ENCODE measurements at regions not wholly inside any gene's neighbourhood (a gene's known extent, or its start where the extent isn't known, plus 50 kb on each side); places are given as distances from the start of the nearest gene placed in this dataset.

DNA sequence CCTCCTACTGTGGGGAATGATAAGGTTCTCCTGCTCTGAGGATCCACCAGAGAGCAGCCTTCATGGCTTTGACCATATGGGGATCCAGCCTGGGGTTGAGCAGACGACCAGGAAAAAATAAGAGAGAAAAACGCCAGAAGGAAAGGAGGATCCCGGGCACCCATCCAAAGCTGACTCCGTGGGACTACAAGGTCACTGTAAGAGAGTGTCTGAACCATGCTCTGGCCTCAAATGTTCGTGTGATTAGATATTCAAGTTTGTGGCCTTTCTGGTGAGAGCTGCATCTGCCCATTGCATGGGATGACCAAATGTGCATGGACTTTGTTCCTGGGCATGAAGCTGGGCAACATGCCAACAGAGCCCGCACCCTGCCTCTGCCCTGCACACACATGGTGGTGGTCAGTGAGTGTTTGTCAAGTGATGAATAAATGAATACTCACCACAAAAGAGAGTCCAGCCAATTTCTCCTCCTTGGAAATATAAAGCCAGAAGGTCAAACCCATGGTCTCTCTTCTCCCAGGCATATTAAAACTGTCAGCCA is 346.0 kb upstream of the GATB start:
- no peak for DNase-seq
- Mint-ChIP-seq H3K27me3 (ENCODE audit: low read depth in 3 of 3) (peaks cover 0 to 2% (median 0%) of the 10 kb centered on the region in 3 donors), H3K27ac (peak overlapping the region in 2 of 6 donors; percentile 2 to 53), H3K4me1 (peaks cover 55 to 70% of the 10 kb centered on the region in 2 donors), H3K36me3 (no peaks in the 10 kb centered on the region), H3K4me3 (peak overlapping the region in 2 of 5 donors; percentile 18 to 27), H3K9me3 (no peaks in the 10 kb centered on the region)

GRCh38 chr4:152106113-152106763 is 345.4 kb upstream of the GATB start:
- Mint-ChIP-seq H3K4me3 (peak overlapping the region; percentile 19 to 70 (median 36)), H3K27ac (peak overlapping the region in 5 of 6 donors; percentile 8 to 87 (median 53)), H3K9me3 (no peaks in the 10 kb centered on the region), H3K27me3 (ENCODE audit: low read depth in 3 of 3) (peaks cover 0 to 2% (median 0%) of the 10 kb centered on the region in 3 donors), H3K36me3 (no peaks in the 10 kb centered on the region), H3K4me1 (peaks cover 60 to 73% of the 10 kb centered on the region in 2 donors)
- no peak for DNase-seq

- DNase-seq, result no peak
- Mint-ChIP-seq H3K27me3 (ENCODE audit: low read depth in 3 of 3) (peaks cover 3 to 8% (median 6%) of the 10 kb centered on the region in 3 donors), H3K4me1 (peaks cover 73 to 86% of the 10 kb centered on the region in 2 donors), H3K4me3 (peak overlapping the region in 2 of 5 donors; percentile 11 to 12), H3K9me3 (no peaks in the 10 kb centered on the region), H3K36me3 (peaks cover 0 to 4% (median 0%) of the 10 kb centered on the region in 3 donors), H3K27ac (peak overlapping the region in 5 of 6 donors; percentile 36 to 94 (median 77))
These were observed 344.1 kb upstream of the GATB start for GRCh38 chr4:152104901-152105357.

GRCh38 chr4:152104356-152104755 is 343.5 kb upstream of the GATB start:
- H3K27ac Mint-ChIP-seq, result peak overlapping the region in 4 of 6 donors; percentile 51 to 94 (median 76)
- H3K4me1 Mint-ChIP-seq, result peaks cover 79 to 88% of the 10 kb centered on the region in 2 donors
- H3K27me3 Mint-ChIP-seq (ENCODE audit: low read depth in 3 of 3), result peaks cover 3 to 8% (median 6%) of the 10 kb centered on the region in 3 donors
- no peak for DNase-seq
- no peaks in the 10 kb centered on the region for H3K9me3 Mint-ChIP-seq
- H3K4me3 Mint-ChIP-seq, result peak overlapping the region in 1 of 5 donors; percentile 40
- H3K36me3 Mint-ChIP-seq, result peaks cover 0 to 4% (median 0%) of the 10 kb centered on the region in 3 donors

DNA sequence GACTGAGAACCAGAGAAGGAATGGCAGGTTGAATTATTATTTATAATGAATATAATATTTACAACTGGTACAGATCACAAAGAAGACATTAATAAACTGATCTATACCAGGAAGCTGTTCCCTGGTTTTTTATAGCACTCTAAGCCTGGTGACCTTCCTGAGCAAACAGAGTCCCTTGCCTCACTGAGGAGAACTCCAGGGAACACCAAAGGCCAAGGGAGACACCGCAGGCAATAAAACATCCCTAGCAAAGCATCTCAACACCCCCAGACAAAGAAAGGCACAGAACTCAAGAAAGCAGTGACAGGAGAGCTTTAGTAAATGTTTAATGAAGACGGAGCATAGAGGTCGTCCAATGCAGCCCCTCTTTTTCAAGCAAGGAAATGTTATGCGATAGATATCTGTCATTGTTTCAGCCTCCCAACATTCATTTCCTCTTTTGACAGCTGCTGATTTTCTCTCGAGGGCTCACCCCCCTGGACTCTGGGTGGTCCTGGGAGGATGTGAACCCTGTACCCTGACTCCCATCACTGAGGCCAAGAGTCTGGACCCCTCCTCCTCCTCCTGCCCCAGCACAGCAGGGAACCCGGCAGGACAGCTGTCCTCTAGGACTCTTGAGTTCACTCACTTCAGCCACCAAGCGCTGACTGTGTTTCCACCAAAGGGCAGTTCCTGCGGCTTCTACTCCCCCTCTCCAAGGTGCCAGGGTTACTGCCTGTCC is 342.5 kb upstream of the GATB start:
- peaks cover 0 to 4% (median 0%) of the 10 kb centered on the region in 3 donors for H3K36me3 Mint-ChIP-seq

GRCh38 chr4:152102436-152103000 is 341.7 kb upstream of the GATB start:
- DNase-seq, result no peak
- Mint-ChIP-seq H3K4me3 (peak overlapping the region; percentile 30 to 83 (median 55)), H3K4me1 (peaks cover 91 to 92% of the 10 kb centered on the region in 2 donors), H3K9me3 (no peaks in the 10 kb centered on the region), H3K27ac (peak overlapping the region; percentile 91 to 98 (median 96)), H3K36me3 (peaks cover 0 to 4% (median 0%) of the 10 kb centered on the region in 3 donors), H3K27me3 (ENCODE audit: low read depth in 3 of 3) (peaks cover 4 to 8% (median 6%) of the 10 kb centered on the region in 3 donors)

More for the DNA sequence above, 342.5 kb upstream of the GATB start:
- Mint-ChIP-seq H3K9me3 (no peaks in the 10 kb centered on the region), H3K4me1 (peaks cover 88 to 91% of the 10 kb centered on the region in 2 donors), H3K4me3 (peak overlapping the region in 3 of 5 donors; percentile 24 to 52 (median 39)), H3K27ac (peak overlapping the region; percentile 91 to 98 (median 96)), H3K27me3 (ENCODE audit: low read depth in 3 of 3) (peaks cover 4 to 8% (median 6%) of the 10 kb centered on the region in 3 donors)
- no peak for DNase-seq

GRCh38 chr4:152101556-152102435 is 341.0 kb upstream of the GATB start:
- H3K4me3 Mint-ChIP-seq, result peak overlapping the region; percentile 59 to 83 (median 78)
- DNase-seq, result no peak
- H3K36me3 Mint-ChIP-seq, result peaks cover 0 to 4% (median 0%) of the 10 kb centered on the region in 3 donors
- peak overlapping the region; percentile 91 to 98 (median 96) for H3K27ac Mint-ChIP-seq
- H3K9me3 Mint-ChIP-seq, result no peaks in the 10 kb centered on the region
- peaks cover 87 to 89% of the 10 kb centered on the region in 2 donors for H3K4me1 Mint-ChIP-seq
- peaks cover 6 to 8% (median 6%) of the 10 kb centered on the region in 3 donors for H3K27me3 Mint-ChIP-seq (ENCODE audit: low read depth in 3 of 3)

DNA sequence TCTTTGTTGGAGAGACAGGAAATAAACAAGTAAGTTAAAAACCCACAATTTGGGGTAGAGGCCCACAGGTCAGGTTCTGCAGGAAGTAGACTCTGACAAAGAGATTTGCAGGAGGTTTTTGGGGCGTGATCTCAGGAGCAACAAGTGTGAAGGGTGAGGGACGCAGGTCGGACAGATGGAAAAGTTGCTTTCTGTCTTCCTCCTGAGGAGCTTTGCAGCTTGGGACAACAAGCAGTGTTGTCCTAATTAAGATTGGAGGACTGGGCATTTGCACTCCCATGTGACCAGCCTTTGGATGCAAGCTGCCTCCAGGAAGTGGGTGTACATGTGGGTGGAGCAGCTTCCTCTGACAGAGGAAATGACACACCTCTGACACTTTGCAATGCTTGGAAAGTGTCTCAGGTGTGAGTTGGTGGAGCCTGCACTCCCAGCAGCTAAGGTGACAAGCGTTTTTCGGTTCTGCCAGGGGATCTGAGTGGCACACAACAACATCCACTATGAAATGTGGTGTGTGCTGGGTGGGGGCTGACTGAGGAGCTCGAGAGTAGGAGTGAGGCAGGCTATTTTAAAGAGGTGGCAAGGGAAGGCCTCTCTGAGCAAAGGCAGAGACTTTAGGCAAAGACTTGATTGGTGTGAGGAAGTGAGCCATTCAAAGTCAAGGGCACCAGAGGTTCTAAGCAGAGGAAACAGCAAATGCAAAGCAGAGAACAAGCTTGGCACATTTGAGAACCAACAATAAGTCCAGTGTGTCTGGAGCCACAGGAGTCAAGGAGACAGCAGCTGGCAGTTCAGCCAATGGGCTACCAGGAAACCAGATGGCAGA is 339.8 kb upstream of the GATB start:
- H3K4me3 Mint-ChIP-seq, result peak overlapping the region; percentile 78 to 84 (median 83)
- peaks cover 80 to 88% of the 10 kb centered on the region in 2 donors for H3K4me1 Mint-ChIP-seq
- peak; percentile 67 to 77 (median 70) for DNase-seq
- H3K27ac Mint-ChIP-seq, result peak overlapping the region; percentile 91 to 98 (median 96)
- H3K9me3 Mint-ChIP-seq, result no peaks in the 10 kb centered on the region
- peaks cover 0 to 4% (median 0%) of the 10 kb centered on the region in 3 donors for H3K36me3 Mint-ChIP-seq
- peaks cover 6 to 8% (median 6%) of the 10 kb centered on the region in 3 donors for H3K27me3 Mint-ChIP-seq (ENCODE audit: low read depth in 3 of 3)

- Mint-ChIP-seq H3K4me1 (peaks cover 77 to 88% of the 10 kb centered on the region in 2 donors), H3K9me3 (no peaks in the 10 kb centered on the region), H3K27me3 (ENCODE audit: low read depth in 3 of 3) (peaks cover 4 to 8% (median 6%) of the 10 kb centered on the region in 3 donors), H3K27ac (peak overlapping the region; percentile 91 to 98 (median 96)), H3K4me3 (peak overlapping the region; percentile 78 to 84 (median 83)), H3K36me3 (peaks cover 0 to 4% (median 0%) of the 10 kb centered on the region in 3 donors)
- DNase-seq, result peak in 1 of 3 donors; percentile 10
These were observed 339.2 kb upstream of the GATB start for GRCh38 chr4:152099981-152100378.

DNA sequence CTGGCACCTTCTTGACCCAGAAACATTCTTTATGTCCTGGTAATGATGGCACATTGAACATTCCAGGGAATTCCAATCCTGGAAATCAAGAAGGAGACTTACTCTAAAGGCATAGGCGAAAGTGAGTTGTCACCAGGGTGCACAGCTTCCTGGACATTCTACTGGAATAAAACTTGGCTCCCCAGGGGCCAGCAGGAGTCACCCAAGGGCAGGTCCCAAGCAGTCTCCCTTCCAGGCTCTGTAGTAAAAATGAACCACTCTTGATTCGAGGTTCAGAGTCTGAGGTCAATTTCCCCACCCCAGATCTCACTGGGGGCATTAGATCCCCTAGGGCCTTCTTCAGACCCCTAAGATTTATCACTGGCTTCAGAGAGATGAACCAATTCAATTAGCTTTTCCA is 338.7 kb upstream of the GATB start:
- Mint-ChIP-seq H3K36me3 (peaks cover 0 to 4% (median 0%) of the 10 kb centered on the region in 3 donors), H3K27me3 (ENCODE audit: low read depth in 3 of 3) (peaks cover 4 to 8% (median 6%) of the 10 kb centered on the region in 3 donors), H3K27ac (peak overlapping the region; percentile 91 to 98 (median 96)), H3K4me1 (peaks cover 74 to 84% of the 10 kb centered on the region in 2 donors), H3K9me3 (no peaks in the 10 kb centered on the region), H3K4me3 (peak overlapping the region; percentile 1 to 84 (median 83))
- DNase-seq, result no peak

GRCh38 chr4:152099061-152099425 is 338.2 kb upstream of the GATB start:
- Mint-ChIP-seq H3K4me1 (peaks cover 72 to 79% of the 10 kb centered on the region in 2 donors), H3K27ac (peak overlapping the region; percentile 91 to 98 (median 96)), H3K27me3 (ENCODE audit: low read depth in 3 of 3) (peaks cover 4 to 9% (median 8%) of the 10 kb centered on the region in 3 donors), H3K9me3 (no peaks in the 10 kb centered on the region), H3K36me3 (peaks cover 0 to 4% (median 0%) of the 10 kb centered on the region in 3 donors), H3K4me3 (peak overlapping the region in 3 of 5 donors; percentile 1 to 25 (median 8))
- DNase-seq, result no peak

All from immature natural killer cell (primary cell).